ENCODE measurements at regions not wholly inside any gene's neighbourhood (a gene's known extent, or its start where the extent isn't known, plus 50 kb on each side); places are given as distances from the start of the nearest gene placed in this dataset.

GRCh38 chr7:15914611-15915010 lies 228.1 kb upstream of the MEOX2 start:
- ATAC-seq (no peak), DNase-seq (ENCODE audit: low spot score) (no peak)
- Histone ChIP-seq H4K20me1 (replicated peaks; ENCODE audit: insufficient read depth) (no peaks in the 10 kb centered on the region), H3K36me3 (ENCODE audit: insufficient read depth) (no peaks in the 10 kb centered on the region), H3K4me1 (ENCODE audit: insufficient read depth) (no peaks in the 10 kb centered on the region), H3F3A (replicated peaks; ENCODE audit: low read depth) (no peaks in the 10 kb centered on the region), H3K27ac (ENCODE audit: low read depth) (no peak overlapping the region), H3K4me2 (no peak overlapping the region), H3K4me3 (no peak overlapping the region), H3K27me3 (ENCODE audit: insufficient read depth) (no peaks in the 10 kb centered on the region), H3K9me2 (ENCODE audit: insufficient read depth) (no peaks in the 10 kb centered on the region), H2AFZ (no peak overlapping the region), H3K79me2 (replicated peaks; ENCODE audit: insufficient read depth) (no peaks in the 10 kb centered on the region)
- Mint-ChIP-seq H3K27ac (no peak overlapping the region), H3K9me3 (no peaks in the 10 kb centered on the region), H3K36me3 (ENCODE audit: low read depth) (no peaks in the 10 kb centered on the region), H3K4me1 (no peaks in the 10 kb centered on the region), H3K27me3 (ENCODE audit: insufficient read depth, low read depth, poor library complexity) (no peaks in the 10 kb centered on the region), H3K4me3 (no peak overlapping the region)
- TF ChIP-seq STAT1 (IDR thresholded peaks at IDR 0.05; ENCODE audit: unreplicated experiment) (no peak), NANOG (IDR thresholded peaks at IDR 0.05; ENCODE audit: borderline replicate concordance) (no peak), JUNB (IDR thresholded peaks at IDR 0.05; ENCODE audit: unreplicated experiment) (no peak), EZH2phosphoT487 (IDR thresholded peaks at IDR 0.05; ENCODE audit: unreplicated experiment) (no peak), CTCF (conservative IDR thresholded peaks at IDR 0.05; ENCODE audit: low read depth in 2 of 2) (no peak), EZH2 (IDR thresholded peaks at IDR 0.05; ENCODE audit: low read depth, unreplicated experiment) (no peak), ZNF462 (CRISPR knock-in tag; IDR thresholded peaks at IDR 0.05) (no peak), ZNF331 (CRISPR knock-in tag; IDR thresholded peaks at IDR 0.05; ENCODE audit: low read depth) (no peak), ETS1 (IDR thresholded peaks at IDR 0.05) (no peak), CREB1 (CRISPR knock-in tag; IDR thresholded peaks at IDR 0.05; ENCODE audit: low read depth) (no peak), POLR2AphosphoS5 (IDR thresholded peaks at IDR 0.05; ENCODE audit: low read depth) (no peak), REST (IDR thresholded peaks at IDR 0.05; ENCODE audit: unreplicated experiment) (no peak), ZNF114 (CRISPR knock-in tag; IDR thresholded peaks at IDR 0.05) (no peak)

All from GM23338 (cell line).